ENCODE measurements at regions not wholly inside any gene's neighbourhood (a gene's known extent, or its start where the extent isn't known, plus 50 kb on each side); places are given as distances from the start of the nearest gene placed in this dataset.

GRCh38 chr14:36083317-36083716 lies 93.2 kb downstream of the PTCSC3 start:
- no peak for DNase-seq

DNA sequence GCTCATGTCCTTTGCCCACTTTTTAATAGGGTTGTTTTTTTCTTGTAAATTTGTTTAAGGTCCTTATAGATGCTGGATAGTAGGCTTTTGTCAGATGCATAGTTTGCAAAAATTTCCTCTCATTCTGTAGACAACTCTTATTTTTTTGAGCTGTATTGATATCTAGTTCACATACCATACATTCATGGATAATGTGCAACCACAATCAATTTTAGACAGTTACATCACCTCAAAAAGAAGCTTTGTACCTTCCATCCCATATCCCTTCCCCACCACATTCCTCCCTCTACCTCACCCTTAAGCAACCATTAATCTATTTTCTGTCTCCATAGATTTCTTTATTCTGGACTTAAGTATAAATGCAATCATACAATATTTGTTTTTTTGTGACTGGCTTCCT lies 98.4 kb downstream of the PTCSC3 start:
- no peak for DNase-seq

- DNase-seq, result no peak
Observed at GRCh38 chr14:36076197-36076596, 100.3 kb downstream of the PTCSC3 start.

GRCh38 chr14:36075203-36075602 lies 101.3 kb downstream of the PTCSC3 start:
- no peak for DNase-seq

DNA sequence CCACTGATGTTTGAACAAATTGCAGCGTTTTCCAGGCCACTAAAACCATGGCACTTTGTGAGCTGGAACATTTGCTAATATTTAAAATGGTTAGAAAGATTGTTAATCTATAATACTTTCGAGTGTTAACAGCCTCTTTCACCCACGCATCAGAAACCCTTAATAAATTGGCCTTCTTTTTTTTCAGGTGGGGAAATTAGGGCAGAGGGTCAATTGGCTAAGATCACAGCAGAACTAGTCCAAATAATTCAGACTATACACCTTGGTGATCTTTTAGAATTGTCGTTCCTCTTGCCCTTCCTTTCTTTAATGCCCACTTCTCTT lies 105.8 kb downstream of the PTCSC3 start:
- no peak for DNase-seq

- DNase-seq, result peak; percentile 25
Observed at GRCh38 chr14:36070031-36070719, 106.3 kb downstream of the PTCSC3 start.

DNA sequence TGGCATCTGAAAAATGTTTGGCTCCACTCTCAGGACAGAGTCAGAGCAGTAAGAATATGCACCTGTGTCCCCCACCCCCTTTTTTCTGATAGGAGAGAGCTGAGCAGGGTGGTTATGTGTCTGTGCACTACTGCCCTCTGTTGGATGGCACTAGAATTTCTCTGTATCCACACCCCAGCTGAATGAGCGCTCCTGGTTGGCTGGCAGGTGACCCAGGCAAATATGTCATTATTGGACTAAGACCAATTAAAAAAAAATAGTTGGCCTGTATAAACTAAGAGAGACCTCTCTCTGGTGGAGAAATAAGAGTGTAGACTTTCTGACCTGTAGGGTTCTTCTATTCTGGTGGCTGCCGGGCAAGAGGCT lies 107.0 kb downstream of the PTCSC3 start:
- DNase-seq, result peak; percentile 32

- no peak for DNase-seq
Observed at GRCh38 chr14:36068777-36069534, 107.6 kb downstream of the PTCSC3 start.

DNA sequence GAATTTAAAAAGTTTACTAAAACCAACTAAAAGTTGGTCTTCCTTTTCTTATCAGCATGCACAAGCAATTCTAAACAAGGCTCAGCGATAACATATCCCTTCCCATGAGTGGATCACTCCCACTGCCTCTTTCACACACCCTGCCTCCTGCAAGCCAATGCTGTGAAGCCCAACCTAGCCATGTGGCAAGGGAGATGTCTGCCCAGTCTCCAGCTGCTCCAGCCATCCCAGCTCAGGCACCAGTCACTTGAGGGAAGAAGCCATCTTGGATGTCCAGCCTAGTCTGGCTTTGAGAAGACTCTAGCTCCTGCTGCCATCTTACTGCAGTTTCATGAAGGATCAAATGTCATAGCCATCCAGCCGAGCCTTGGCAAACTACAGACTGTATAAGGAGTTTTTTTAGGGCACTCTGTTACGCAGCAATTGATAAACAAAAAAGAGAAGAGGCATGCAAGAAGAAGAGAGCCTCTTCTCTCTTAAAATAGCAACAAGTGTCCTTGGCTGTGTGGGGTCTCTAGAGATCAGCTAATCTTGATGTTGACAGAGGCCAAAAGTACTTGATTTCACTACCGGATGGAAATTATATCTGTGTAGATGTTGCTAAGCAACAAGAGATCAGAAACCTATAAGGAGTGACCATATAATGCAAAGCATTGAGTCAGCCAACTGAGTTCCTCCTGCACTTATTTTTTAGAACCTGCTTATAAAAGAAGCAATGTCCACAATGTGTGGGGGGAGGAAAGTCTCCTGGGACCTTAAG lies 108.9 kb downstream of the PTCSC3 start:
- no peak for DNase-seq

- DNase-seq, result no peak
Observed at GRCh38 chr14:36066636-36067035, 109.9 kb downstream of the PTCSC3 start.

GRCh38 chr14:36065831-36066230 lies 110.7 kb downstream of the PTCSC3 start:
- no peak for DNase-seq

- no peak for DNase-seq
Observed at GRCh38 chr14:36059531-36059930, 117.0 kb downstream of the PTCSC3 start.

DNA sequence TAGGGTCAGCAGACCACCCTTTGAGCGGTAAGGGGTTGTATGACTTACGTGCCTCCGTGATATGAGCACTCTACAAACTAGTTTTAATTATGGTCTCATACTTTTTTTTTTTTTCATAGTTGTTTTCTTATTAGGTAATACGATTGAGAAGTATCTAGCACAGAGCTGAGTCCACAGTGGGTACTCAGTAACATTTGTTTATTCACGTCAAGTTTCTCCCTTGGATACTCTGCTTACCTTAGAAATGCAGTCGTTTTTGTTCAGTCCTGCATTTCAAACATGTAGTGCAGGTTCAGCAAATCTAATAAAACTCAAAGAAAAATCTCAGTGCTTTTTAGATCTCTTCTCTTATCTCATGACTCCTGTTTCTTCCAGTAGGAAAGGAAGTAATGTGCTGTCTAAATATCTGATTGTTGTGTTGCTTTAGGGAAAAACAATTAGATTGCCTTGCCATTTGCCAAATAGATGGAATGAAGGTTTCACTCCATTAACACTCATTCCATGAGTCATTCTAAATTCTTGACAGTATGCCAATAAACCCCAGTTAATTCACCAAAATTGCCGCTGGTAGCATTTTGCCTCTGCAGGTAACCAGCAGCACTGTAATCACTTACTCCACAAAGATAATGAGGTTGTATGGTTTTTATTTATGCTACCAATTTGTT lies 118.9 kb downstream of the PTCSC3 start:
- DNase-seq, result no peak

GRCh38 chr14:36056845-36057244 lies 119.7 kb downstream of the PTCSC3 start:
- no peak for DNase-seq

DNA sequence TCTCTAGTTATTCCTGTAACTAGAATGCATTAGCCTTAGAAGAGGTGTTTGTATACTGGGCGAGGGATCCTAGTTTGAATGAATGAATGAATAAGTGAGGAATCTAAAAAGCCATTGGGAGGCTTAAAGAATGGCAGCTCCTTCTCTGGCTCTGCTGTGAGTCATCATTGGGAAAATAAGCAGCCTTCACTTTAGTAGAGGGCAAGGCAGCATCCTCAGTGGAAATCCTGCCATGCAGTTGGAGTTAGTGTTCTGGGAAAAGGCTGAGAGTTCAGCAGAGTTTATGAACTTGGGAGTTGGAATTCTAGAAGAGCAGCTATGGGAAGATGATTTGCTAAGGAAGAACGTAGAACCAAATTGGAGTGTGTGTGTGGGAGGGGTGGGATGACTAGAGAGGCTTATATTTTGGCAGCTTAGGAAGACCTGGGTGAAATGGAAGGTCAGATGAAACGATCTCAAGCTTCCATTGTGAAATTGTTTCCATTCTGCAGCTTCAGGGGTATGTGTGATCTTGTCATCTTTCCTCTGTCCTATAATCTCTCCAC lies 120.8 kb downstream of the PTCSC3 start:
- DNase-seq, result no peak

DNA sequence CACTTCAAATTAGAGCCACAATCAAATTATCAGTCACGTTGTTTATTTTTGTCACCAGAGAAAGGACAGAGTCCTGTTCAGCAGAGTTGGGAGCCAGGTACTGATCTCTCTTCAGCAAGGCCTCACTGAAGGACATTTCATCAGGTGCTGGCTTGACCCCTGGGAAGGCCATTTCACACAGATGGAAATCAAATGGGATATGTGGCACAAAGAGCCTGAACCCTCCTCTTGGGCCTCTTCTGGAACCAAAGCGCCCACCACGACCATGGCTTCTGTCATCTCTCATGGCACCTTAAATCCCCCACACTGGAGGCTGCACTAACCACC lies 121.5 kb downstream of the PTCSC3 start:
- DNase-seq, result no peak

- no peak for DNase-seq
Observed at GRCh38 chr14:36054353-36055051, 122.0 kb downstream of the PTCSC3 start.

- DNase-seq, result no peak
Observed at GRCh38 chr14:36052681-36053080, 123.8 kb downstream of the PTCSC3 start.

- no peak for DNase-seq
Observed at GRCh38 chr14:36052063-36052462, 124.5 kb downstream of the PTCSC3 start.

DNA sequence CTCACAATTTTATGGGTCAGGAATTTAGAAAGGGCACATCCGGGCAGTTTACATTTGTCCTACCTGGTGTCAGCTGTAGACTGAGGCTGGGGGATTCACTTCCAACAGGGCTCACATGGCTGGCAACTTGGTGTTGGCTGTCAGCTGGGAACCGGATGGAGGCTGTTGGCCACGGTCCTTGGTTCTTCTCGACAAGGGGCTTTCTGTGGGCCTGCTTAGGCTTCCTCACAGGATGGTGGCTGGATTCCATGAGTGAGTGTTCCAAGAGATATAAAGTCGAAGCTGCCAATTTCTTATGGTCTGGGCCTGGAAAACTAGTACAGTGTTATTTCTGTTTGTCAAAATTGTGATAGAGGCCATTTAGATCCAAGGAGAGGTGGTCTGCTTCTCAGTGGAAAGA lies 127.9 kb downstream of the PTCSC3 start:
- DNase-seq, result no peak

GRCh38 chr14:36047912-36048311 lies 128.6 kb downstream of the PTCSC3 start:
- no peak for DNase-seq

DNA sequence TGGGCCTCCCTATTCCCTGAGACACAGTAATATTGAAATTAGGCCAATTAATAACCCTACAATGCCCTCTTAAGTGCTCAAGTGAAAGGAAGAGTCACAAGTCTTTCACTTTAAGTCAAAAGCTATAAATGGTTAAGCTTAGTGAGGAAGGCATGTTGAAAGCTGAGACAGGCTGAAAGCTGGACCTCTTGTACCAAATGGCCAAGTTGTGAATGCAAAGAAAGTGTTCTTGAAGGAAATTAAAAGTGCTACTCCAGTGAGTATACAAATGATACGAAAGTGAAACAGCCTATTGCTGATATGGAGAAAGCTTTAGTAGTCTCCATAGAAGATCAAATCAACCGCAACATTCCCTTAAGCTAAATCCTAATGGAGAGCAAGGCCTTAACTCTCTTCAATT lies 140.8 kb downstream of the PTCSC3 start:
- DNase-seq, result no peak
